IMR-90 (cell line): ENCODE measurements at regions not wholly inside any gene's neighbourhood (a gene's known extent, or its start where the extent isn't known, plus 50 kb on each side); places are given as distances from the start of the nearest gene placed in this dataset.

Experiments used
- BHLHE40 ChIP-seq: fragments of 150-350 bp; IDR thresholded peaks from 2 replicates; pipeline ENCODE4 v1.6.1; 2016; ENCODE audit warnings: mild to moderate bottlenecking, low read depth, low read length
- CEBPB ChIP-seq: IDR thresholded peaks from 2 replicates; pipeline ENCODE4 v1.6.1; 2012; ENCODE audit warnings: low read depth, low read length, improper control_type of control experiment
- CTCF ChIP-seq: conservative IDR thresholded peaks from 2 replicates; pipeline ENCODE4 v1.5.1; 2012; ENCODE audit warnings: mild to moderate bottlenecking, low read depth, low read length, improper control_type of control experiment
- FOS ChIP-seq: fragments of 150-350 bp; IDR thresholded peaks from 2 replicates; pipeline ENCODE4 v1.6.1; 2016; ENCODE audit warnings: low read depth, low read length
- MAFK ChIP-seq: IDR thresholded peaks from 2 replicates; pipeline ENCODE4 v1.6.1; 2012; ENCODE audit warnings: low read depth, low read length, improper control_type of control experiment
- MAZ ChIP-seq: IDR thresholded peaks from 2 replicates; pipeline ENCODE4 v1.6.1; 2012; ENCODE audit warnings: low read depth, mild to moderate bottlenecking, low read length, improper control_type of control experiment, moderate library complexity, borderline replicate concordance
- MXI1 ChIP-seq: IDR thresholded peaks from 2 replicates; pipeline ENCODE4 v1.6.1; 2012; ENCODE audit warnings: low read depth, mild to moderate bottlenecking, low read length, moderate library complexity, borderline replicate concordance
- POLR2A ChIP-seq: IDR thresholded peaks from 2 replicates; pipeline ENCODE4 v1.6.1; 2012; ENCODE audit warnings: mild to moderate bottlenecking, low read depth, low read length
- RAD21 ChIP-seq: IDR thresholded peaks from 2 replicates; pipeline ENCODE4 v1.6.1; 2012; ENCODE audit warnings: low read length, improper control_type of control experiment
- RCOR1 ChIP-seq: IDR thresholded peaks from 2 replicates; pipeline ENCODE4 v1.6.1; 2012; ENCODE audit warnings: mild to moderate bottlenecking, low read length, improper control_type of control experiment; ENCODE audit not compliant: insufficient replicate concordance
- RFX5 ChIP-seq: IDR thresholded peaks from 2 replicates; pipeline ENCODE4 v1.8.0; 2012; ENCODE audit warnings: low read depth, mild to moderate bottlenecking, low read length, moderate library complexity
- SMC3 ChIP-seq: fragments of 150-350 bp; IDR thresholded peaks from 2 replicates; pipeline ENCODE4 v1.6.1; 2016; ENCODE audit warnings: low read depth, mild to moderate bottlenecking, antibody characterized with exemption, low read length, moderate library complexity
- USF2 ChIP-seq: fragments of 150-350 bp; IDR thresholded peaks from 2 replicates; pipeline ENCODE4 v1.6.1; 2017; ENCODE audit warnings: mild to moderate bottlenecking, antibody characterized with exemption, low read length, low read depth

DNA sequence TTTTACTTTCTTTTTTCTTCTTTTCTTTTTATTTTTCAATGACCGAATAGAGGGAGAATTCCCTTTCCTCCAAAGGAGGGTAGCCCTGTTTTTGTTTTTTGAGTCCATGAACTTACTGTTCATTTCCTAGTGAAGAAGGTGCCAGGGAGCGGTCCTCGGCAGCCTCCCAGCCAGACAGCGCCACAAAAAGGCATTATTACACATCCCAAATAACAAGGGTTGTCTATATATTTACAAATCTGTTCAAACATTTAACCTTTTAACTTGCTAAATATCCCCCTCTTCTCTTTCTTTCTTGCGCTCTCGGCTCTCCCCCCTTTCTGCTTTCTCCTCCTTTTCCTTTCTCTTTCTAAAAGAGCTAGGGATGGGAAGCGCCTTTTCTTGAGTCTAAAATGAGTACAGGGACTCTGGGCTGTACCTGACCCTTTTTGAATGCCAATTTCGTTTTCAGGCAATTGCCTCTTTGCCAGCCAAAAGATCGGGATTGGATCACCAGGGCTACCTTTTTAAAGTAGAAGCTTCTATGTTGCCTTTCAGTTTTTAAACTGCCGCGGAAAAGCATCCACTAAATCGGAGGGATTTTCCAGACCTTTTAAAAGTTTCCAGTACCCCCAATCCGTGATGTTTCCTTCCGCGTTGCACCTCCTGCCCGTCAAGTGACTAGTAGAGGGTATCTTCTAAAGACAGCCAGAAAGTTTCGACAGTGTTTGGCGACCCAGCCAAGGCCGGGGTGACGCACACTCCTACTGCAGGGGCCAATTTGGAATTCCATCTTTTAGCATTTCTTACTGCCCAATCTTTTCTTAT is 125.6 kb downstream of the TMEM161B start:
- no peak for TF ChIP-seq POLR2A
- no peak for TF ChIP-seq CEBPB
- no peak for TF ChIP-seq CTCF
- no peak for TF ChIP-seq RAD21
- no peak for TF ChIP-seq RFX5
- no peak for TF ChIP-seq MAFK
- TF ChIP-seq MAZ = no peak
- no peak for TF ChIP-seq SMC3
- no peak for TF ChIP-seq MXI1
- no peak for TF ChIP-seq USF2
- no peak for TF ChIP-seq FOS
- no peak for TF ChIP-seq RCOR1
- TF ChIP-seq BHLHE40 = no peak
